Thyroid gland (tissue), 4 donors: ENCODE measurements at regions not wholly inside any gene's neighbourhood (a gene's known extent, or its start where the extent isn't known, plus 50 kb on each side); places are given as distances from the start of the nearest gene placed in this dataset.

Experiments used
- DNase-seq, 2 donors: peaks; one replicate each; pipeline ENCODE4 v3.0.0-alpha.2; 2019
- H3K27ac ChIP-seq, 3 donors: fragments of 200-600 bp; sonication (generic); 1 replicate in 2 of 3; 2 replicates in 1 of 3; pipeline ENCODE4 v1.5.1; 2016 to 2019; ENCODE audit warnings: mild to moderate bottlenecking in 1 of 3, moderate library complexity in 1 of 3
- H3K27me3 ChIP-seq: fragments of 200-600 bp; sonication (generic); one replicate; pipeline ENCODE4 v1.5.1; 2019
- H3K36me3 ChIP-seq, 2 donors: fragments of 200-600 bp; sonication (generic); one replicate each; pipeline ENCODE4 v1.5.1; 2016 to 2019
- H3K4me1 ChIP-seq, 2 donors: fragments of 200-600 bp; sonication (generic); one replicate each; pipeline ENCODE4 v1.5.1; 2017 to 2019
- H3K4me3 ChIP-seq, 3 donors: fragments of 200-600 bp; sonication (generic); replicated peaks in 1 of 3; 1 replicate in 2 of 3; 2 replicates in 1 of 3; pipeline ENCODE4 v1.5.1; 2016; ENCODE audit warnings: mild to moderate bottlenecking in 1 of 3
- H3K9me3 ChIP-seq: fragments of 200-600 bp; sonication (generic); one replicate; pipeline ENCODE4 v1.5.1; 2017
- CTCF ChIP-seq, 6 experiments: fragments of 200-600 bp in 3 of 6; fragments of 450-650 bp in 3 of 6; sonication (generic) in 3 of 6; IDR thresholded peaks; one replicate each; pipeline ENCODE4 v1.5.1; 2016 to 2019; ENCODE audit warnings: antibody characterized with exemption in 6 of 6, mild to moderate bottlenecking in 2 of 6, inconsistent platforms in 1 of 6, moderate library complexity in 1 of 6
- POLR2A ChIP-seq, 2 donors: fragments of 450-650 bp; IDR thresholded peaks; one replicate each; pipeline ENCODE4 v1.6.1; 2017; ENCODE audit warnings: antibody characterized with exemption in 2 of 2, mild to moderate bottlenecking in 2 of 2, moderate library complexity in 1 of 2
- WGBS, 2 donors: methylation state at CpG; one replicate each; pipeline ENCODE4 v1.1.5; 2017; 5-methylcytosine and 5-hydroxymethylcytosine counted together
- intact Hi-C: fragments of 100-400 bp; cut with DNase I; formaldehyde crosslinking; loops from one replicate; pipeline ENCODE4 v1.15.1; 2023

GRCh38 chr12:87025976-87026375 lies 769.8 kb upstream of the MGAT4C start:
- Histone ChIP-seq H3K27ac (no peak overlapping the region), H3K27me3 (no peaks in the 10 kb centered on the region), H3K36me3 (no peaks in the 10 kb centered on the region), H3K4me1 (no peaks in the 10 kb centered on the region), H3K9me3 (no peaks in the 10 kb centered on the region), H3K4me3 (no peak overlapping the region)
- WGBS, 2 donors = 74 to 80% methylated on average over 5 of the region's 5 CpGs
- TF ChIP-seq CTCF (IDR thresholded peaks at IDR 0.05) = no peak
- TF ChIP-seq POLR2A (IDR thresholded peaks at IDR 0.05) = no peak
- intact Hi-C loops = no loop called here
- no peak for DNase-seq

DNA sequence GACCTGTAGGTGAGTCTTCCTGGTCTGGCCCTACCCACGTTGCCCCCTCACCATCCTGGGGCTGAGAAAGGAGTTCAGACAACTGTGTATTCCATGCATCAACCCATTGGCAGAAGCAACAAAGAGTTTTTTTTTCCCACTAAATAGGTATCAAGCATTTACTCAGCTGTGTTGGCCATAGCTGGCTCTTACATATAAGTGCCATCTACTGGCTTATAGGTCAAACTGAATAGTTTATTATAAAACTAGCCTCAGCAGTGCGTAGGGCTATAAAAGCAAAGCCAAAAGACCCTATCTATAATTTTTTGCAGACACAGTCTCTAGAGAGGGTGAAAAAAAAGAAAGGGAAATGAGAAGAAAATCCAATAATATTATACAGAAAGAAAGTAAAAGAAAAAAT lies 765.2 kb upstream of the MGAT4C start:
- TF ChIP-seq CTCF (IDR thresholded peaks at IDR 0.05) (no peak), POLR2A (IDR thresholded peaks at IDR 0.05) (no peak)
- intact Hi-C loops = no loop called here
- H3K9me3 ChIP-seq = no peaks in the 10 kb centered on the region
- no peak for DNase-seq
- H3K36me3 ChIP-seq = no peaks in the 10 kb centered on the region
- no peaks in the 10 kb centered on the region for H3K27me3 ChIP-seq
- WGBS, 2 donors = 86 to 96% methylated on average over 2 of the region's 2 CpGs
- H3K4me1 ChIP-seq = no peaks in the 10 kb centered on the region
- H3K4me3 ChIP-seq = no peak overlapping the region
- H3K27ac ChIP-seq = no peak overlapping the region

DNA sequence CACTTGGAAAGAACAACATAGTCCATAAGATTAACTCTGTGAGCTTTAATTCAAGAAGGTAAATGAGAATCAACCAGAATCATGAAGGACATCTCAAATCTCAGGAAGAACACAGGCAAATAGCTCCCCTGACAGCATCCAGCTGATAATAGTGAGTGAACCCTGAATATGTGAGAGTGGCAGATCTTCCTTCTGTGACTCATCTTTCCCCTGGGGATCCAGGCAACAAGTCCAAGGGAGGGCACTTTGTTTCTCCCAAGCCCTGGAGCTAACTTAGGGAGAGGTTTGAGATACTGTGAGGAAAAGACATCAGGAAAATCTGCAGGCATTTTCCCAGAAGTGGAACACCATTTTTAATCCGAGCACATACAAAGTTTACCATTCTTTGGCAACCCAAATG lies 763.9 kb upstream of the MGAT4C start:
- Histone ChIP-seq H3K9me3 (no peaks in the 10 kb centered on the region), H3K27ac (no peak overlapping the region), H3K27me3 (no peaks in the 10 kb centered on the region), H3K4me1 (no peaks in the 10 kb centered on the region), H3K4me3 (no peak overlapping the region), H3K36me3 (no peaks in the 10 kb centered on the region)
- intact Hi-C loops = no loop called here
- no peak for DNase-seq
- TF ChIP-seq POLR2A (IDR thresholded peaks at IDR 0.05) (no peak), CTCF (IDR thresholded peaks at IDR 0.05) (no peak)
- WGBS, 2 donors = 91 to 93% methylated on average over 1 of the region's 1 CpG

DNA sequence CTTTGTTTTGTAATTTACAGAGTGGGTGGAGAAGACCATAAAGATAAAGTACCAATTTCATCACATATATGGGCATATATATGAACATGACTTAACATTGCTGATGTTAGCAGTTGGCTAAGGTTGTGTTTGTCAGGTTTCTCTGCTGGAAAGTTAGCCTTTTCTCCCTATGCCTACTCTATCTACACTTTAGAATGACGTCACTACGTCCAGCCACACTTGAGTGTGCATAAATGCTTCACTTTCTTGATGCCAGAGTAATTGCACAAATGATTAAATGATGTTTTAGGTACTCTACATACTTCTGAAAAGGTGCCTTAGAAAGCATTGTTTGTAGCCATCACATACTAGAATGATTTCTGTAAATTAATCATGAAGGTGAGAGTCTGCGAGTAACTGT lies 759.2 kb upstream of the MGAT4C start:
- intact Hi-C loops = no loop called here
- no peaks in the 10 kb centered on the region for H3K36me3 ChIP-seq

GRCh38 chr12:87008785-87009384 lies 752.7 kb upstream of the MGAT4C start:
- Histone ChIP-seq H3K4me1 (no peaks in the 10 kb centered on the region), H3K27ac (no peak overlapping the region), H3K27me3 (no peaks in the 10 kb centered on the region), H3K9me3 (no peaks in the 10 kb centered on the region), H3K36me3 (no peaks in the 10 kb centered on the region), H3K4me3 (no peak overlapping the region)
- DNase-seq = no peak
- TF ChIP-seq CTCF (IDR thresholded peaks at IDR 0.05) = no peak
- no peak for TF ChIP-seq POLR2A (IDR thresholded peaks at IDR 0.05)
- WGBS, 2 donors = 77 to 87% methylated on average over 1 of the region's 1 CpG
- intact Hi-C loops = no loop called here

More for the DNA sequence above, 759.2 kb upstream of the MGAT4C start:
- no peak overlapping the region for H3K27ac ChIP-seq
- H3K4me3 ChIP-seq = no peak overlapping the region
- H3K27me3 ChIP-seq = no peaks in the 10 kb centered on the region
- H3K4me1 ChIP-seq = no peaks in the 10 kb centered on the region
- no peaks in the 10 kb centered on the region for H3K9me3 ChIP-seq
- WGBS, 2 donors = 80 to 87% methylated on average over 3 of the region's 3 CpGs
- no peak for DNase-seq
- TF ChIP-seq POLR2A (IDR thresholded peaks at IDR 0.05) (no peak), CTCF (IDR thresholded peaks at IDR 0.05) (no peak)
